Amygdala (tissue), 56 donors: ENCODE measurements at regions not wholly inside any gene's neighbourhood (a gene's known extent, or its start where the extent isn't known, plus 50 kb on each side); places are given as distances from the start of the nearest gene placed in this dataset.

Experiments
- DNase-seq, 56 donors: peaks; one replicate each; lab custom pipeline; 2025; lab: John Stamatoyannopoulos, UW

GRCh38 chr6:91780270-91780669, 1193.4 kb upstream of the MAP3K7 start:
- DNase-seq = no peak

GRCh38 chr6:91761621-91762020, 1174.7 kb upstream of the MAP3K7 start:
- no peak for DNase-seq

- peak in 9 of 56 donors; percentile 1 to 35 (median 7) for DNase-seq
Observed at GRCh38 chr6:91754691-91755090, 1167.8 kb upstream of the MAP3K7 start.

GRCh38 chr6:91751526-91751925, 1164.7 kb upstream of the MAP3K7 start:
- peak in 9 of 56 donors; percentile 1 to 16 (median 6) for DNase-seq

GRCh38 chr6:91744566-91744965, 1157.7 kb upstream of the MAP3K7 start:
- DNase-seq = no peak

GRCh38 chr6:91743756-91744155, 1156.9 kb upstream of the MAP3K7 start:
- no peak for DNase-seq

- DNase-seq = no peak
Observed at GRCh38 chr6:91731939-91732338, 1145.1 kb upstream of the MAP3K7 start.

GRCh38 chr6:91730710-91731109, 1143.8 kb upstream of the MAP3K7 start:
- DNase-seq = no peak

- DNase-seq = no peak
Observed at GRCh38 chr6:91720324-91720723, 1133.5 kb upstream of the MAP3K7 start.

- no peak for DNase-seq
Observed at GRCh38 chr6:91719414-91719813, 1132.5 kb upstream of the MAP3K7 start.

- no peak for DNase-seq
Observed at GRCh38 chr6:91718198-91718597, 1131.3 kb upstream of the MAP3K7 start.

GRCh38 chr6:91717094-91717493, 1130.2 kb upstream of the MAP3K7 start:
- DNase-seq = no peak

GRCh38 chr6:91716361-91716760, 1129.5 kb upstream of the MAP3K7 start:
- DNase-seq = no peak

GRCh38 chr6:91715171-91715805, 1128.4 kb upstream of the MAP3K7 start:
- no peak for DNase-seq

- no peak for DNase-seq
Observed at GRCh38 chr6:91713911-91714310, 1127.0 kb upstream of the MAP3K7 start.

GRCh38 chr6:91711518-91711917, 1124.6 kb upstream of the MAP3K7 start:
- no peak for DNase-seq

GRCh38 chr6:91710342-91710741, 1123.5 kb upstream of the MAP3K7 start:
- DNase-seq = peak in 8 of 56 donors; percentile 0 to 11 (median 1)

- DNase-seq = no peak
Observed at GRCh38 chr6:91708534-91708933, 1121.7 kb upstream of the MAP3K7 start.

GRCh38 chr6:91705646-91706045, 1118.8 kb upstream of the MAP3K7 start:
- DNase-seq = no peak

GRCh38 chr6:91704531-91704930, 1117.7 kb upstream of the MAP3K7 start:
- no peak for DNase-seq

GRCh38 chr6:91697010-91697695, 1110.3 kb upstream of the MAP3K7 start:
- no peak for DNase-seq

GRCh38 chr6:91695221-91695620, 1108.3 kb upstream of the MAP3K7 start:
- no peak for DNase-seq
